NCI-H2081 treated with DMSO at 0.1 percent for 48 hours (cell line): ENCODE measurements at regions not wholly inside any gene's neighbourhood (a gene's known extent, or its start where the extent isn't known, plus 50 kb on each side); places are given as distances from the start of the nearest gene placed in this dataset.

Experiments
- DNase-seq: peaks from one replicate; lab custom pipeline; 2025; lab: John Stamatoyannopoulos, UW

- DNase-seq, result no peak
Observed at GRCh38 chr7:121525155-121525819, 129.2 kb upstream of the FAM3C start.

GRCh38 chr7:121521711-121522400 lies 125.7 kb upstream of the FAM3C start:
- no peak for DNase-seq

GRCh38 chr7:121520911-121521310 lies 124.8 kb upstream of the FAM3C start:
- DNase-seq, result no peak

GRCh38 chr7:121519548-121520521 lies 123.7 kb upstream of the FAM3C start:
- no peak for DNase-seq

GRCh38 chr7:121517591-121517990 lies 121.5 kb upstream of the FAM3C start:
- DNase-seq, result no peak

- DNase-seq, result no peak
Observed at GRCh38 chr7:121516821-121517220, 120.7 kb upstream of the FAM3C start.

GRCh38 chr7:121515630-121516401 lies 119.7 kb upstream of the FAM3C start:
- DNase-seq, result no peak

GRCh38 chr7:121515229-121515628 lies 119.1 kb upstream of the FAM3C start:
- no peak for DNase-seq

- DNase-seq, result no peak
Observed at GRCh38 chr7:121513105-121513504, 117.0 kb upstream of the FAM3C start.

GRCh38 chr7:121510858-121511482 lies 114.9 kb upstream of the FAM3C start:
- no peak for DNase-seq

GRCh38 chr7:121510302-121510701 lies 114.2 kb upstream of the FAM3C start:
- DNase-seq, result no peak

- no peak for DNase-seq
Observed at GRCh38 chr7:121505540-121506182, 109.6 kb upstream of the FAM3C start.

- DNase-seq, result no peak
Observed at GRCh38 chr7:121505021-121505420, 108.9 kb upstream of the FAM3C start.

GRCh38 chr7:121504482-121504881 lies 108.4 kb upstream of the FAM3C start:
- DNase-seq, result no peak

GRCh38 chr7:121503730-121504129 lies 107.6 kb upstream of the FAM3C start:
- no peak for DNase-seq

- no peak for DNase-seq
Observed at GRCh38 chr7:121503039-121503438, 106.9 kb upstream of the FAM3C start.

- DNase-seq, result no peak
Observed at GRCh38 chr7:121501566-121501965, 105.5 kb upstream of the FAM3C start.

- DNase-seq, result no peak
Observed at GRCh38 chr7:121500360-121501058, 104.4 kb upstream of the FAM3C start.

GRCh38 chr7:121499624-121500023 lies 103.5 kb upstream of the FAM3C start:
- DNase-seq, result no peak

- no peak for DNase-seq
Observed at GRCh38 chr7:121498816-121499215, 102.7 kb upstream of the FAM3C start.
